Neural cell (in vitro differentiated cells): ENCODE measurements at regions not wholly inside any gene's neighbourhood (a gene's known extent, or its start where the extent isn't known, plus 50 kb on each side); places are given as distances from the start of the nearest gene placed in this dataset.

Experiments
- EZH2 ChIP-seq: fragments of 200-600, 300-800 bp; shearing (Covaris generic), sonication (generic); IDR thresholded peaks from 2 replicates; pipeline ENCODE4 v1.6.1; 2014; ENCODE audit warnings: antibody characterized with exemption, low read length, borderline replicate concordance, mild to moderate bottlenecking; ENCODE audit not compliant: insufficient read depth, poor library complexity, severe bottlenecking
- MXI1 ChIP-seq: fragments of 450-650 bp; conservative IDR thresholded peaks from 2 replicates; pipeline ENCODE4 v1.6.1; 2014; ENCODE audit warnings: antibody characterized with exemption, mild to moderate bottlenecking; ENCODE audit not compliant: poor library complexity, severe bottlenecking
- RAD21 ChIP-seq: fragments of 450-650 bp; conservative IDR thresholded peaks from 2 replicates; pipeline ENCODE4 v1.6.1; 2014; ENCODE audit warnings: antibody characterized with exemption, mild to moderate bottlenecking, moderate library complexity
- TF ChIP-seq, protein P1 (sequence below): fragments of 450-650 bp; IDR thresholded peaks from 2 replicates; pipeline ENCODE4 v1.5.1; 2014; ENCODE audit warnings: antibody characterized with exemption, mild to moderate bottlenecking, moderate library complexity; ENCODE audit not compliant: poor library complexity, severe bottlenecking
- TF ChIP-seq, protein P2 (sequence below): IDR thresholded peaks from 2 replicates; pipeline ENCODE4 v1.6.1; 2012; ENCODE audit warnings: borderline replicate concordance

DNA sequence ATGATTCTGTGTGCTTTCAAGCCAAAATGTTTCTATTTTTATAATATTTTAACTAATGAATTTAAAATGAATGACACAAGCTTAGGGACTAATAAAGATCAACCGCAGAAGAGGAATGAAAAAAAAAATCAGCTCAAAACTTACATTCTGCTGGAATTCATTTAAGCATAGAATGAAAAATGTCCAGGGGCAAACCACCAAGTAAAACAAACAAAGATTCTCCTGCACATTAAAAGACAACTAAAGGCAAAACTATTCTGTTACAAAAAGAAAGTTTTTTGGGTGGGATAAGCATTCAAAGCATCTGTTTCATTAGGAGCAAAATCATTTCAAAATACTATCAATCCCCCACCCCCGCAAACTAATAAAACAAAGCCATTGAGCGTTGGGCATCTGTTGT, 99.3 kb upstream of the SOX11 start:
- TF ChIP-seq, protein P1, sequence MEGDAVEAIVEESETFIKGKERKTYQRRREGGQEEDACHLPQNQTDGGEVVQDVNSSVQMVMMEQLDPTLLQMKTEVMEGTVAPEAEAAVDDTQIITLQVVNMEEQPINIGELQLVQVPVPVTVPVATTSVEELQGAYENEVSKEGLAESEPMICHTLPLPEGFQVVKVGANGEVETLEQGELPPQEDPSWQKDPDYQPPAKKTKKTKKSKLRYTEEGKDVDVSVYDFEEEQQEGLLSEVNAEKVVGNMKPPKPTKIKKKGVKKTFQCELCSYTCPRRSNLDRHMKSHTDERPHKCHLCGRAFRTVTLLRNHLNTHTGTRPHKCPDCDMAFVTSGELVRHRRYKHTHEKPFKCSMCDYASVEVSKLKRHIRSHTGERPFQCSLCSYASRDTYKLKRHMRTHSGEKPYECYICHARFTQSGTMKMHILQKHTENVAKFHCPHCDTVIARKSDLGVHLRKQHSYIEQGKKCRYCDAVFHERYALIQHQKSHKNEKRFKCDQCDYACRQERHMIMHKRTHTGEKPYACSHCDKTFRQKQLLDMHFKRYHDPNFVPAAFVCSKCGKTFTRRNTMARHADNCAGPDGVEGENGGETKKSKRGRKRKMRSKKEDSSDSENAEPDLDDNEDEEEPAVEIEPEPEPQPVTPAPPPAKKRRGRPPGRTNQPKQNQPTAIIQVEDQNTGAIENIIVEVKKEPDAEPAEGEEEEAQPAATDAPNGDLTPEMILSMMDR = no peak
- TF ChIP-seq EZH2 (no peak), MXI1 (no peak), RAD21 (no peak)
- TF ChIP-seq, protein P2, sequence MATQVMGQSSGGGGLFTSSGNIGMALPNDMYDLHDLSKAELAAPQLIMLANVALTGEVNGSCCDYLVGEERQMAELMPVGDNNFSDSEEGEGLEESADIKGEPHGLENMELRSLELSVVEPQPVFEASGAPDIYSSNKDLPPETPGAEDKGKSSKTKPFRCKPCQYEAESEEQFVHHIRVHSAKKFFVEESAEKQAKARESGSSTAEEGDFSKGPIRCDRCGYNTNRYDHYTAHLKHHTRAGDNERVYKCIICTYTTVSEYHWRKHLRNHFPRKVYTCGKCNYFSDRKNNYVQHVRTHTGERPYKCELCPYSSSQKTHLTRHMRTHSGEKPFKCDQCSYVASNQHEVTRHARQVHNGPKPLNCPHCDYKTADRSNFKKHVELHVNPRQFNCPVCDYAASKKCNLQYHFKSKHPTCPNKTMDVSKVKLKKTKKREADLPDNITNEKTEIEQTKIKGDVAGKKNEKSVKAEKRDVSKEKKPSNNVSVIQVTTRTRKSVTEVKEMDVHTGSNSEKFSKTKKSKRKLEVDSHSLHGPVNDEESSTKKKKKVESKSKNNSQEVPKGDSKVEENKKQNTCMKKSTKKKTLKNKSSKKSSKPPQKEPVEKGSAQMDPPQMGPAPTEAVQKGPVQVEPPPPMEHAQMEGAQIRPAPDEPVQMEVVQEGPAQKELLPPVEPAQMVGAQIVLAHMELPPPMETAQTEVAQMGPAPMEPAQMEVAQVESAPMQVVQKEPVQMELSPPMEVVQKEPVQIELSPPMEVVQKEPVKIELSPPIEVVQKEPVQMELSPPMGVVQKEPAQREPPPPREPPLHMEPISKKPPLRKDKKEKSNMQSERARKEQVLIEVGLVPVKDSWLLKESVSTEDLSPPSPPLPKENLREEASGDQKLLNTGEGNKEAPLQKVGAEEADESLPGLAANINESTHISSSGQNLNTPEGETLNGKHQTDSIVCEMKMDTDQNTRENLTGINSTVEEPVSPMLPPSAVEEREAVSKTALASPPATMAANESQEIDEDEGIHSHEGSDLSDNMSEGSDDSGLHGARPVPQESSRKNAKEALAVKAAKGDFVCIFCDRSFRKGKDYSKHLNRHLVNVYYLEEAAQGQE = no peak
